ENCODE measurements at regions not wholly inside any gene's neighbourhood (a gene's known extent, or its start where the extent isn't known, plus 50 kb on each side); places are given as distances from the start of the nearest gene placed in this dataset.

- no peaks in the 10 kb centered on the region for H3K36me3 ChIP-seq (replicated peaks; ENCODE audit: insufficient read depth, low read length)
- peaks cover 24% of the 10 kb centered on the region for H3K4me1 ChIP-seq (ENCODE audit: low read length)
- no peak overlapping the region for H3K27ac ChIP-seq (ENCODE audit: low read length)
- no peaks in the 10 kb centered on the region for H3K9me3 ChIP-seq (replicated peaks; ENCODE audit: insufficient read depth, low read length)
- no peaks in the 10 kb centered on the region for H3K9me2 ChIP-seq (replicated peaks; ENCODE audit: insufficient read depth, low read length)
- H3K9ac ChIP-seq (ENCODE audit: low read length) = no peak overlapping the region
- H4K20me1 ChIP-seq (ENCODE audit: insufficient read depth, low read length) = no peaks in the 10 kb centered on the region
- H3F3A ChIP-seq (ENCODE audit: insufficient read depth, low read length) = peaks cover 10% of the 10 kb centered on the region
- H2AFZ ChIP-seq (ENCODE audit: low read length) = no peak overlapping the region
- no peak for DNase-seq
- no peaks in the 10 kb centered on the region for H3K27me3 ChIP-seq (replicated peaks; ENCODE audit: insufficient read depth, low read length)
- no peak for TF ChIP-seq EZH2phosphoT487 (IDR thresholded peaks at IDR 0.05; ENCODE audit: low read length)
- TF ChIP-seq CTCF (IDR thresholded peaks at IDR 0.05; ENCODE audit: low read length) = no peak
- TF ChIP-seq EZH2 (optimal IDR thresholded peaks at IDR 0.05; ENCODE audit: low read depth, low read length) = no peak
- no peaks in the 10 kb centered on the region for H3K79me2 ChIP-seq (ENCODE audit: low read length)
- H3K4me2 ChIP-seq (ENCODE audit: low read depth, low read length) = no peak overlapping the region
- H3K4me3 ChIP-seq (ENCODE audit: low read length) = no peak overlapping the region
These were observed 118.0 kb downstream of the SINHCAF start for GRCh38 chr12:31207799-31208465.

DNA sequence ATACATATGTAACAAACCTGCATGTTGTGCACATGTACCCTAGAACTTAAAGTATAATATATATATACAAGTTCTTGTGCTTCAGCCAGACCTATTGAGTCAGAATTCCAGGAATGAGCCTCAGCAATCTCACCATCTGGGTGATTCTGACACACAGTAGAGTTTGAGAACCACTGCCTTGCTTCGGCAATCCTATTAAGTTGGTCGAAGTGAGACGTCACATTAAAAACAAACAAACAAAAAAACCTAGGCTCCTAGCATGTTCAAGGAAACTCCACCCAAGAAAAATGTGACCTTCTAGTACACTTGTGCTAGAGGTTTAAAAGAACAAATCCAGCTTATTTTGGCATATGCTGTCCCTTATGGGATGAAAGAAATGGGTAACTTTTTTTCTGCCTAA lies 115.8 kb downstream of the SINHCAF start:
- TF ChIP-seq EZH2 (optimal IDR thresholded peaks at IDR 0.05; ENCODE audit: low read depth, low read length) (no peak), CTCF (IDR thresholded peaks at IDR 0.05; ENCODE audit: low read length) (no peak), EZH2phosphoT487 (IDR thresholded peaks at IDR 0.05; ENCODE audit: low read length) (no peak)
- no peaks in the 10 kb centered on the region for H3K27me3 ChIP-seq (replicated peaks; ENCODE audit: insufficient read depth, low read length)
- no peaks in the 10 kb centered on the region for H3K9me2 ChIP-seq (replicated peaks; ENCODE audit: insufficient read depth, low read length)
- no peaks in the 10 kb centered on the region for H3F3A ChIP-seq (ENCODE audit: insufficient read depth, low read length)
- no peaks in the 10 kb centered on the region for H4K20me1 ChIP-seq (ENCODE audit: insufficient read depth, low read length)
- no peak for DNase-seq
- H3K27ac ChIP-seq (ENCODE audit: low read length) = no peak overlapping the region
- H3K4me2 ChIP-seq (ENCODE audit: low read depth, low read length) = no peak overlapping the region
- no peaks in the 10 kb centered on the region for H3K36me3 ChIP-seq (replicated peaks; ENCODE audit: insufficient read depth, low read length)
- H2AFZ ChIP-seq (ENCODE audit: low read length) = no peak overlapping the region
- no peaks in the 10 kb centered on the region for H3K9me3 ChIP-seq (replicated peaks; ENCODE audit: insufficient read depth, low read length)
- peaks cover 3% of the 10 kb centered on the region for H3K4me1 ChIP-seq (ENCODE audit: low read length)
- H3K9ac ChIP-seq (ENCODE audit: low read length) = no peak overlapping the region
- no peaks in the 10 kb centered on the region for H3K79me2 ChIP-seq (ENCODE audit: low read length)
- no peak overlapping the region for H3K4me3 ChIP-seq (ENCODE audit: low read length)

DNA sequence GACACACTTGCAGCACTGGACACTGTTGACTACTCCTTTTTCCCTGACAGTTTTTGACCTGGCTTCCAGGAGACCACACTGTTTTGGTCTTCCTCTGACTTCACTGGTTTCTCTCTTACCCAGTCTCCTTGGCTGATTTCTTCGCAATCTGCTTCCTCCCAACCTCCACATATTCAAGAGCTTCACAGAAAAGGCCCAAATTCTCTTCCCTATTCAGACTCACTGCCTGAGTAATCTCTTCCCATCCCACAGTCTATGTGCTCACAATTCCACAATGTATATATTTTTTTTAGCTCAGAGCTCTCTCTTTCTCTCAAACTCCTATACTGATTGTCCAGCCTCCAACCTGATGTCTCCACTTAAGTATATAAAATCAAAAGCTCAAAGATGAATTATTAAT lies 115.4 kb downstream of the SINHCAF start:
- DNase-seq = no peak
- Histone ChIP-seq H4K20me1 (ENCODE audit: insufficient read depth, low read length) (no peaks in the 10 kb centered on the region), H3K27ac (ENCODE audit: low read length) (no peak overlapping the region), H3K36me3 (replicated peaks; ENCODE audit: insufficient read depth, low read length) (no peaks in the 10 kb centered on the region), H2AFZ (ENCODE audit: low read length) (no peak overlapping the region), H3K4me2 (ENCODE audit: low read depth, low read length) (no peak overlapping the region), H3K9me2 (replicated peaks; ENCODE audit: insufficient read depth, low read length) (no peaks in the 10 kb centered on the region), H3F3A (ENCODE audit: insufficient read depth, low read length) (no peaks in the 10 kb centered on the region), H3K4me1 (ENCODE audit: low read length) (no peaks in the 10 kb centered on the region; the same call in 1 of the 2 replicates), H3K4me3 (ENCODE audit: low read length) (no peak overlapping the region), H3K9me3 (replicated peaks; ENCODE audit: insufficient read depth, low read length) (no peaks in the 10 kb centered on the region), H3K27me3 (replicated peaks; ENCODE audit: insufficient read depth, low read length) (no peaks in the 10 kb centered on the region), H3K9ac (ENCODE audit: low read length) (no peak overlapping the region), H3K79me2 (ENCODE audit: low read length) (no peaks in the 10 kb centered on the region)
- TF ChIP-seq CTCF (IDR thresholded peaks at IDR 0.05; ENCODE audit: low read length) = no peak
- TF ChIP-seq EZH2 (optimal IDR thresholded peaks at IDR 0.05; ENCODE audit: low read depth, low read length) = no peak

Data from MM.1S (cell line).